ENCODE measurements at regions not wholly inside any gene's neighbourhood (a gene's known extent, or its start where the extent isn't known, plus 50 kb on each side); places are given as distances from the start of the nearest gene placed in this dataset.

GRCh38 chr4:14700544-14700943 lies 301.7 kb upstream of the CPEB2 start:
- no peak for DNase-seq (ENCODE audit: low read depth in 3 of 3)

- no peak for DNase-seq (ENCODE audit: low read depth in 3 of 3)
Observed at GRCh38 chr4:14701389-14701788, 300.9 kb upstream of the CPEB2 start.

GRCh38 chr4:14701896-14702295 lies 300.4 kb upstream of the CPEB2 start:
- no peak for DNase-seq (ENCODE audit: low read depth in 3 of 3)

- no peak for DNase-seq (ENCODE audit: low read depth in 3 of 3)
Observed at GRCh38 chr4:14708574-14708973, 293.7 kb upstream of the CPEB2 start.

- DNase-seq (ENCODE audit: low read depth in 3 of 3) = no peak
Observed at GRCh38 chr4:14711259-14711658, 291.0 kb upstream of the CPEB2 start.

- DNase-seq (ENCODE audit: low read depth in 3 of 3) = no peak
Observed at GRCh38 chr4:14716691-14717090, 285.6 kb upstream of the CPEB2 start.

GRCh38 chr4:14719053-14719452 lies 283.2 kb upstream of the CPEB2 start:
- DNase-seq (ENCODE audit: low read depth in 3 of 3) = no peak

- no peak for DNase-seq (ENCODE audit: low read depth in 3 of 3)
Observed at GRCh38 chr4:14726441-14726840, 275.8 kb upstream of the CPEB2 start.

GRCh38 chr4:14726877-14727361 lies 275.4 kb upstream of the CPEB2 start:
- DNase-seq (ENCODE audit: low read depth in 3 of 3) = no peak

- DNase-seq (ENCODE audit: low read depth in 3 of 3) = no peak
Observed at GRCh38 chr4:14729282-14730000, 272.8 kb upstream of the CPEB2 start.

GRCh38 chr4:14742054-14742453 lies 260.2 kb upstream of the CPEB2 start:
- no peak for DNase-seq (ENCODE audit: low read depth in 3 of 3)

GRCh38 chr4:14743172-14743571 lies 259.1 kb upstream of the CPEB2 start:
- no peak for DNase-seq (ENCODE audit: low read depth in 3 of 3)

GRCh38 chr4:14743601-14744000 lies 258.7 kb upstream of the CPEB2 start:
- DNase-seq (ENCODE audit: low read depth in 3 of 3) = no peak

- no peak for DNase-seq (ENCODE audit: low read depth in 3 of 3)
Observed at GRCh38 chr4:14744346-14744745, 257.9 kb upstream of the CPEB2 start.

- DNase-seq (ENCODE audit: low read depth in 3 of 3) = no peak
Observed at GRCh38 chr4:14749910-14750309, 252.4 kb upstream of the CPEB2 start.

GRCh38 chr4:14752341-14753046 lies 249.8 kb upstream of the CPEB2 start:
- DNase-seq (ENCODE audit: low read depth in 3 of 3) = no peak

GRCh38 chr4:14767142-14767541 lies 235.1 kb upstream of the CPEB2 start:
- DNase-seq (ENCODE audit: low read depth in 3 of 3) = no peak

- DNase-seq (ENCODE audit: low read depth in 3 of 3) = no peak
Observed at GRCh38 chr4:14768449-14768848, 233.8 kb upstream of the CPEB2 start.

- DNase-seq (ENCODE audit: low read depth in 3 of 3) = no peak
Observed at GRCh38 chr4:14769993-14770392, 232.3 kb upstream of the CPEB2 start.

GRCh38 chr4:14771094-14771493 lies 231.2 kb upstream of the CPEB2 start:
- no peak for DNase-seq (ENCODE audit: low read depth in 3 of 3)

GRCh38 chr4:14771504-14772175 lies 230.6 kb upstream of the CPEB2 start:
- no peak for DNase-seq (ENCODE audit: low read depth in 3 of 3)

GRCh38 chr4:14772388-14772787 lies 229.9 kb upstream of the CPEB2 start:
- DNase-seq (ENCODE audit: low read depth in 3 of 3) = no peak

Measured in stimulated activated CD4-positive, alpha-beta T cell treated with anti-CD3 and anti-CD28 coated beads, TNF-alpha, amount 100 ng/mL, for 4 hours (primary cell).